ENCODE measurements at regions not wholly inside any gene's neighbourhood (a gene's known extent, or its start where the extent isn't known, plus 50 kb on each side); places are given as distances from the start of the nearest gene placed in this dataset.
"Not testable (repeated sequence)": the region's sequence is repeated elsewhere in the genome, so short reads cannot be mapped to it uniquely, and the experiment has no call there.

GRCh38 chr14:43141636-43142191 lies 1365.4 kb downstream of the FSCB start:
- no peak for DNase-seq (ENCODE audit: low read depth, low spot score)
- ChIA-PET CTCF (no interaction called here), POLR2A (no interaction called here)
- TF ChIP-seq, protein P1, sequence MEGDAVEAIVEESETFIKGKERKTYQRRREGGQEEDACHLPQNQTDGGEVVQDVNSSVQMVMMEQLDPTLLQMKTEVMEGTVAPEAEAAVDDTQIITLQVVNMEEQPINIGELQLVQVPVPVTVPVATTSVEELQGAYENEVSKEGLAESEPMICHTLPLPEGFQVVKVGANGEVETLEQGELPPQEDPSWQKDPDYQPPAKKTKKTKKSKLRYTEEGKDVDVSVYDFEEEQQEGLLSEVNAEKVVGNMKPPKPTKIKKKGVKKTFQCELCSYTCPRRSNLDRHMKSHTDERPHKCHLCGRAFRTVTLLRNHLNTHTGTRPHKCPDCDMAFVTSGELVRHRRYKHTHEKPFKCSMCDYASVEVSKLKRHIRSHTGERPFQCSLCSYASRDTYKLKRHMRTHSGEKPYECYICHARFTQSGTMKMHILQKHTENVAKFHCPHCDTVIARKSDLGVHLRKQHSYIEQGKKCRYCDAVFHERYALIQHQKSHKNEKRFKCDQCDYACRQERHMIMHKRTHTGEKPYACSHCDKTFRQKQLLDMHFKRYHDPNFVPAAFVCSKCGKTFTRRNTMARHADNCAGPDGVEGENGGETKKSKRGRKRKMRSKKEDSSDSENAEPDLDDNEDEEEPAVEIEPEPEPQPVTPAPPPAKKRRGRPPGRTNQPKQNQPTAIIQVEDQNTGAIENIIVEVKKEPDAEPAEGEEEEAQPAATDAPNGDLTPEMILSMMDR (IDR thresholded peaks at IDR 0.05; ENCODE audit: insufficient read depth, low read length, missing control alignments): no peak
- no peak overlapping the region for H3K4me3 ChIP-seq (ENCODE audit: low read depth, low read length)

DNA sequence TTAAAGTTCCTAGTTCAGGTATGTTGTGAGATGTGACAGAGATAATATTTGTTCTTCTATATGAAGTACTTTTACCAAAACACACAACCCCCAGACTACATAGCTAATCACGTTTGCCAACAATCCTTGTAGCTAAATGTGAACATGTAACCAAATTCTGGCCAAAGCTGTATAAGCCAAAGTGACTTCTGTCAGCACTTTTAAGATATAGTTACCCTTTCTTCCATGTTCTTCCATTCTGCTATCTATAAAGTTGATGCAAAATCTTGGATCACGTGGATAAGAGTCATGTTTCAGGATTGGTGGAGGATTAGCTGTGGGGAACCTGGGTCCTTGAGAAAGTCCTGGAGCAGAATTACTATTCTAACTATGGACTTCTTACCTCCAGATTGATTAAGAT lies 1366.6 kb downstream of the FSCB start:
- POLR2A ChIA-PET: no interaction called here
- CTCF ChIA-PET: no interaction called here

GRCh38 chr14:43135877-43136411 lies 1371.1 kb downstream of the FSCB start:
- CTCF ChIA-PET: no interaction called here
- POLR2A ChIA-PET: no interaction called here
- DNase-seq (ENCODE audit: low read depth, low spot score): no peak
- H3K4me3 ChIP-seq (ENCODE audit: low read depth, low read length): no peak overlapping the region
- TF ChIP-seq, protein P1 (IDR thresholded peaks at IDR 0.05; ENCODE audit: insufficient read depth, low read length, missing control alignments): no peak

More for the DNA sequence above, 1366.6 kb downstream of the FSCB start:
- TF ChIP-seq, protein P1 (IDR thresholded peaks at IDR 0.05; ENCODE audit: insufficient read depth, low read length, missing control alignments): no peak
- no peak overlapping the region for H3K4me3 ChIP-seq (ENCODE audit: low read depth, low read length)
- DNase-seq (ENCODE audit: low read depth, low spot score): no peak

GRCh38 chr14:43132441-43132840 lies 1374.6 kb downstream of the FSCB start:
- TF ChIP-seq, protein P1 (IDR thresholded peaks at IDR 0.05; ENCODE audit: insufficient read depth, low read length, missing control alignments): no peak
- DNase-seq (ENCODE audit: low read depth, low spot score): no peak
- CTCF ChIA-PET: no interaction called here
- POLR2A ChIA-PET: no interaction called here
- no peak overlapping the region for H3K4me3 ChIP-seq (ENCODE audit: low read depth, low read length)

DNA sequence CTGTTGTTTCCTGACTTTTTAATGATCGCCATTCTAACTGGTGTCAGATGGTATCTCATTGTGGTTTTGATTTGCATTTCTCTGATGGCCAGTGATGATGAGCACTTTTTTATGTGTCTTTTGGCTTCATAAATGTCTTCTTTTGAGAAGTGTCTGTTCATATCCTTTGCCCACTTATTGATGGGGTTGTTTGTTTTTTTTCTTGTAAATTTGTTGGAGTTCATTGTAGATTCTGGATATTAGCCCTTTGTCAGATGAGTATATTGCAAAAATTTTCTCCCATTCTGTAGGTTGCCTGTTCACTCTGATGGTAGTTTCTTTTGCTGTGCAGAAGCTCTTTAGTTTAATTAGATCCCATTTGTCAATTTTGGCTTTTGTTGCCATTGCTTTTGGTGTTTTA lies 1378.7 kb downstream of the FSCB start:
- H3K4me3 ChIP-seq (ENCODE audit: low read depth, low read length); CTCF ChIA-PET; POLR2A ChIA-PET; DNase-seq (ENCODE audit: low read depth, low spot score): not testable (repeated sequence)

GRCh38 chr14:43127874-43128273 lies 1379.2 kb downstream of the FSCB start:
- CTCF ChIA-PET, POLR2A ChIA-PET: not testable (repeated sequence)

GRCh38 chr14:43123544-43123943 lies 1383.5 kb downstream of the FSCB start:
- POLR2A ChIA-PET: no interaction called here
- TF ChIP-seq, protein P1 (IDR thresholded peaks at IDR 0.05; ENCODE audit: insufficient read depth, low read length, missing control alignments): no peak
- DNase-seq (ENCODE audit: low read depth, low spot score): no peak
- H3K4me3 ChIP-seq (ENCODE audit: low read depth, low read length): no peak overlapping the region
- CTCF ChIA-PET: no interaction called here

More at GRCh38 chr14:43127874-43128273, 1379.2 kb downstream of the FSCB start:
- not testable (repeated sequence) for DNase-seq (ENCODE audit: low read depth, low spot score); H3K4me3 ChIP-seq (ENCODE audit: low read depth, low read length)
